ENCODE measurements at regions not wholly inside any gene's neighbourhood (a gene's known extent, or its start where the extent isn't known, plus 50 kb on each side); places are given as distances from the start of the nearest gene placed in this dataset.

DNA sequence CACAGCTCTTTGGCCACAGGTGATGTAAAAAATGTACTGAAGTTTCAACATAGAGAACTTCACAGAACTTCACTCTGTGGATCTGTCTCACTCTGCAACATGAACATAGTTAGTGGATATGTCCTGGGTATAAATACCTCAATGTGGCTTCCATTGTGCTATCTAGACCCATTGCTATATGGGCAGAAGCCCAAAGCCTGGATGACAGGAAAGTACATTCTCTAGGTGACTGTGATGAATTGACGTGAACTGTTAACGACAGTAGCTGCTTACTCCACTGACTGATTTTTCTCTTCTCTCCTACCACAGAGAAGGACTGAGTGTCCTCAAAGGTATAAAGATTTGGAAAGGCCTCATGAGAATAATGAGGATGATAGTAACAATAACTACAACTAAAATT is 270.1 kb upstream of the FTMT start:
- no peaks in the 10 kb centered on the region for H3F3A ChIP-seq (ENCODE audit: insufficient read depth)
- no peaks in the 10 kb centered on the region for H3K79me2 ChIP-seq (ENCODE audit: insufficient read depth, low read length)
- H2AFZ ChIP-seq (ENCODE audit: low read depth, low read length, severe bottlenecking): no peak overlapping the region
- H3K27ac ChIP-seq (ENCODE audit: low read depth, low read length): no peak overlapping the region
- no peaks in the 10 kb centered on the region for H4K20me1 ChIP-seq (ENCODE audit: low read depth, low read length)
- H3K36me3 ChIP-seq (ENCODE audit: low read length): no peaks in the 10 kb centered on the region
- no peak overlapping the region for H3K4me3 ChIP-seq (ENCODE audit: insufficient read depth, low read length, poor library complexity, severe bottlenecking)
- no peaks in the 10 kb centered on the region; the same call in 1 of the 2 replicates for H3K9me2 ChIP-seq (replicated peaks; ENCODE audit: insufficient read depth, low read length)
- H3K9ac ChIP-seq (ENCODE audit: low read length): no peak overlapping the region
- no peaks in the 10 kb centered on the region for H3K9me3 ChIP-seq (ENCODE audit: insufficient read depth, low read length)
- no peak for TF ChIP-seq EZH2phosphoT487 (conservative IDR thresholded peaks at IDR 0.05; ENCODE audit: low read length)
- no peak for TF ChIP-seq CTCF (IDR thresholded peaks at IDR 0.05; ENCODE audit: insufficient read depth, low read length, poor library complexity, severe bottlenecking)
- H3K4me2 ChIP-seq (ENCODE audit: low read depth, low read length, poor library complexity, severe bottlenecking): no peak overlapping the region
- no peaks in the 10 kb centered on the region for H3K27me3 ChIP-seq (ENCODE audit: low read length)

GRCh38 chr5:121596882-121597281 is 254.8 kb upstream of the FTMT start:
- H3K9me2 ChIP-seq (replicated peaks; ENCODE audit: insufficient read depth, low read length): no peaks in the 10 kb centered on the region
- no peak overlapping the region for H3K9ac ChIP-seq (ENCODE audit: low read length)
- no peaks in the 10 kb centered on the region for H4K20me1 ChIP-seq (ENCODE audit: low read depth, low read length)
- no peaks in the 10 kb centered on the region for H3F3A ChIP-seq (ENCODE audit: insufficient read depth)
- TF ChIP-seq CTCF (IDR thresholded peaks at IDR 0.05; ENCODE audit: insufficient read depth, low read length, poor library complexity, severe bottlenecking) (no peak), EZH2phosphoT487 (conservative IDR thresholded peaks at IDR 0.05; ENCODE audit: low read length) (no peak)
- no peaks in the 10 kb centered on the region for H3K9me3 ChIP-seq (ENCODE audit: insufficient read depth, low read length)
- H3K4me2 ChIP-seq (ENCODE audit: low read depth, low read length, poor library complexity, severe bottlenecking): no peak overlapping the region
- H3K79me2 ChIP-seq (ENCODE audit: insufficient read depth, low read length): no peaks in the 10 kb centered on the region
- H2AFZ ChIP-seq (ENCODE audit: low read depth, low read length, severe bottlenecking): no peak overlapping the region
- H3K27ac ChIP-seq (ENCODE audit: low read depth, low read length): no peak overlapping the region
- H3K36me3 ChIP-seq (ENCODE audit: low read length): no peaks in the 10 kb centered on the region
- H3K27me3 ChIP-seq (ENCODE audit: low read length): no peaks in the 10 kb centered on the region
- no peak overlapping the region for H3K4me3 ChIP-seq (ENCODE audit: insufficient read depth, low read length, poor library complexity, severe bottlenecking)

- no peaks in the 10 kb centered on the region for H4K20me1 ChIP-seq (ENCODE audit: low read depth, low read length)
- H3K4me3 ChIP-seq (ENCODE audit: insufficient read depth, low read length, poor library complexity, severe bottlenecking): no peak overlapping the region
- H3K27me3 ChIP-seq (ENCODE audit: low read length): no peaks in the 10 kb centered on the region
- no peaks in the 10 kb centered on the region for H3K36me3 ChIP-seq (ENCODE audit: low read length)
- TF ChIP-seq CTCF (IDR thresholded peaks at IDR 0.05; ENCODE audit: insufficient read depth, low read length, poor library complexity, severe bottlenecking) (no peak), EZH2phosphoT487 (conservative IDR thresholded peaks at IDR 0.05; ENCODE audit: low read length) (no peak)
- H3K79me2 ChIP-seq (ENCODE audit: insufficient read depth, low read length): no peaks in the 10 kb centered on the region
- H3K9me2 ChIP-seq (replicated peaks; ENCODE audit: insufficient read depth, low read length): no peaks in the 10 kb centered on the region
- no peaks in the 10 kb centered on the region for H3F3A ChIP-seq (ENCODE audit: insufficient read depth)
- no peaks in the 10 kb centered on the region for H3K9me3 ChIP-seq (ENCODE audit: insufficient read depth, low read length)
- H3K27ac ChIP-seq (ENCODE audit: low read depth, low read length): no peak overlapping the region
- no peak overlapping the region for H2AFZ ChIP-seq (ENCODE audit: low read depth, low read length, severe bottlenecking)
- H3K4me2 ChIP-seq (ENCODE audit: low read depth, low read length, poor library complexity, severe bottlenecking): no peak overlapping the region
- no peak overlapping the region for H3K9ac ChIP-seq (ENCODE audit: low read length)
Measured at GRCh38 chr5:121608826-121609225, 242.9 kb upstream of the FTMT start.

Measured in SU-DHL-6 (cell line).